HAP-1 (cell line): ENCODE measurements at regions not wholly inside any gene's neighbourhood (a gene's known extent, or its start where the extent isn't known, plus 50 kb on each side); places are given as distances from the start of the nearest gene placed in this dataset.

Source experiments
- DNase-seq, 2 experiments: peaks; one replicate each; pipeline ENCODE4 v3.0.0-alpha.2; 2016 to 2020; ENCODE audit warnings: low spot score in 2 of 2
- H3K27me3 ChIP-seq: fragments of 250-450 bp; sonication (Bioruptor Pico); 2 replicates; pipeline ENCODE4 v1.5.1; 2020; ENCODE audit warnings: low read depth, mild to moderate bottlenecking, moderate library complexity
- H3K36me3 ChIP-seq: fragments of 250-450 bp; sonication (Bioruptor Pico); replicated peaks from 2 replicates; pipeline ENCODE4 v1.5.1; 2020; ENCODE audit warnings: mild to moderate bottlenecking
- H3K4me1 ChIP-seq: fragments of 250-450 bp; sonication (Bioruptor Pico); 2 replicates; pipeline ENCODE4 v1.5.1; 2020; ENCODE audit warnings: mild to moderate bottlenecking
- H3K4me3 ChIP-seq: fragments of 250-450 bp; sonication (Bioruptor Pico); 2 replicates; pipeline ENCODE4 v1.5.1; 2020; ENCODE audit warnings: mild to moderate bottlenecking, moderate library complexity
- H3K9me3 ChIP-seq: fragments of 250-450 bp; sonication (Bioruptor Pico); 2 replicates; pipeline ENCODE4 v1.5.1; 2020; ENCODE audit warnings: mild to moderate bottlenecking, moderate library complexity
- in situ Hi-C: fragments of 300-500 bp; cut with MboI; formaldehyde crosslinking; loops from 3 replicates; pipeline ENCODE4 v1.14.3; 2020; ENCODE audit warnings: low sequenced_read_pairs, inconsistent platforms, mixed read lengths

DNA sequence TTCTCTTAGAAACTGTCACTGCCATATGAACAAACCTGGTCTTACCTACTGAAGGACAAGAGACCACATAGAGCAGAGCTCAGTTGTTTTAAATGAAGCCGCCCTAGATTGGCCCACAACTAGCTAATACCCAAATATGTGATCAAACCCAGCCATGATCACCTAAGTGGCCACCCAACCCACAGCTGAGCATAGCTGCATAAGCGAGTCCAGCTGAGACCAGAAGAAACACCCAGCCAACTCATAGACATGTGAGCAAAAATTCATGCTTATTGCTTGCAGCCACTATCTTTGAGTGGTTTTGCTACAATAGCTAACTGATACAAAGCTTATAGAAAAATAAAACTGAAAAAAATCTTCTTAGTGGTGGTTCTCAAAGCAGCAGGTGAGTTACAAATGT lies 124.3 kb upstream of the CPNE4 start:
- H3K27me3 ChIP-seq, result no peaks in the 10 kb centered on the region
- H3K4me1 ChIP-seq, result no peaks in the 10 kb centered on the region
- DNase-seq, result no peak
- in situ Hi-C loops, result no loop called here
- H3K36me3 ChIP-seq, result no peaks in the 10 kb centered on the region
- no peak overlapping the region for H3K4me3 ChIP-seq
- no peaks in the 10 kb centered on the region; the same call in 1 of the 2 replicates for H3K9me3 ChIP-seq

DNA sequence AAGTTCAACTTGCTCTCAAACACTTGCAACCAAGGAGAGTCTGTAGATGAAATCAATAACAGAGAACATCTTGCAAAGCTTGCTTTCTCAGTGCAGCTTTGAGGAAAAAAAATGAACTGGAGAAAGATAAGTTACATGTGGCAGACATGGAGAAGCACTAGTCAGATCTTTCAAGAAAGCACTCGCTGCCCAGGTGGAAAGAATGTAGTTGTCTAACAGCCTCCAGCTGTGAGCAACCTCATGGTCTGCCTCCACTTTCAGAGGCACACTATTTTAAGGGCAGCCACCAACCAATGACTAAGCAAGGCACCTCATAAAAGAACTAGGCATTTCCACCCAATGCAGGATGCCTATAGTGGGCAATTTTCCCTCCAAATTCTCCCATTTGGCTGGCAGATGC lies 125.4 kb upstream of the CPNE4 start:
- DNase-seq, result no peak
- Histone ChIP-seq H3K27me3 (no peaks in the 10 kb centered on the region), H3K36me3 (no peaks in the 10 kb centered on the region), H3K4me3 (no peak overlapping the region), H3K9me3 (no peaks in the 10 kb centered on the region), H3K4me1 (no peaks in the 10 kb centered on the region)
- in situ Hi-C loops, result no loop called here

DNA sequence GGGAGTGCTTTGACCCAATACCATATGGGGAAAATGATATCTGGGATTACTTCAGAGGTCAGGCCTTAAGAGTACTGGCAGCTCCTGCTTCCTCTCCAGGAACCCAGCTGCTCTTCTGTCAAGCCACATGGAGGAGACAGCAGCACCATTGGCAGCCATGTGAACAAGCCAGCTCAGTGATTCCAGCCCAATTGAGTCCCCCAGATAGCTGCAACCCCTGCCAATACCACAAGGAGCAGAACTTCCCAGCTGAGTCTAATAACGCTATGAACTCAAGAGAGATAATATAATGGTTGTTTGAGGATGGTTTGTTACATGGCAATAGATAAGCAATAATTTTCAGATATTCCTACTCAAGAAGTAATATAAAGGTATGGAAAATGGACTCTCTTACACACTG lies 126.8 kb upstream of the CPNE4 start:
- DNase-seq, result no peak
- Histone ChIP-seq H3K4me3 (no peak overlapping the region), H3K4me1 (no peaks in the 10 kb centered on the region), H3K9me3 (no peaks in the 10 kb centered on the region), H3K36me3 (no peaks in the 10 kb centered on the region), H3K27me3 (no peaks in the 10 kb centered on the region)
- in situ Hi-C loops, result no loop called here

DNA sequence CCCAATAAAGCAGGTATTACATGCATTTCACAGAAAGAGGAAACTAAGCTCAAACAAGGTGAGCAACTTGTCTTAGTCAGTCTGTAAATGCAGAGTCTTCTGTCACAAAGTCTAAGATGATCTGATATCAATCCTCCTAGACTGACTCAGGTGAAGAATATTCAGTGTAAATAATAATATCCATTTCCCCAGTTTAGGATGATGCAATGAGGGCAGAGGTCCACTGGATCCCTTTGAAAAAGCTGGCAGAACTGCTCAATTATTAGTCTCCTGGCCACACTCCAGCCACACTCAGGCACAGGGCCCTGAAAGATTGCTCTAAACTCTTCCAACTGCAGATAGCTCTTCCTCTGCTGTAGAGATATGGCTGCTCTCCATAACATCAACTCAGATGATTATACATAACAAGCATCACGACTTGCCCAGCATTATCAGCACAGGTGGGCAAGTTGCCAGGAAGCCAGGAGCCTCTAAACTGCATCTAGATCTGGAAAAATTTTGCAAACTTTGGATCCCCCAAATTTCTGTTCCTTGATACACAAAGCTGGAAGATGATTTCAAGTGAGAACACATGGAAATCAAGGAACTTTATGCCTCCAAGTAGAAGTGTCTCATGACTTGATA lies 129.8 kb upstream of the CPNE4 start:
- Histone ChIP-seq H3K4me3 (no peak overlapping the region), H3K27me3 (no peaks in the 10 kb centered on the region), H3K4me1 (no peaks in the 10 kb centered on the region), H3K36me3 (no peaks in the 10 kb centered on the region), H3K9me3 (no peaks in the 10 kb centered on the region)
- in situ Hi-C loops, result no loop called here
- DNase-seq, result no peak

DNA sequence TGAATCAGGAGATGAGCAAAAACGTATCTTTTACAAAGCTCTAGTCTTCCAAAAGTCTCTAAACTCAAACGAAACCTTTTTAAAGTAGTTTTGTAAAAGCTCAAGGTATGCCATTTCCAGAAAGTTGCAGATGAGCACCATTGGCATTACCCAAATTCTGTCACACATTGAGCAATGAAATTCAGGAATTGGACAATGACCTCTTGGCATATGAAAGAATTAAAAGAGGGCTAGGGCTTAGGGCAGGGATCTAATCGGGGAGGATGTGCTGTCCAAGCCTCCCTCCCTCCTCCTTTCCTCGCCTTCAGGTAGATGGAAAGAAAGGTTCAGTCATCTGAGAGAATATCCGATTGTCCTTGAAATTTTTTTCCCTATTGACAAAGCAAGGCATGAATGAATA lies 133.1 kb upstream of the CPNE4 start:
- H3K9me3 ChIP-seq, result no peaks in the 10 kb centered on the region
- in situ Hi-C loops, result no loop called here
- no peak overlapping the region for H3K4me3 ChIP-seq
- no peak for DNase-seq
- H3K36me3 ChIP-seq, result no peaks in the 10 kb centered on the region
- no peaks in the 10 kb centered on the region for H3K4me1 ChIP-seq
- no peaks in the 10 kb centered on the region for H3K27me3 ChIP-seq

DNA sequence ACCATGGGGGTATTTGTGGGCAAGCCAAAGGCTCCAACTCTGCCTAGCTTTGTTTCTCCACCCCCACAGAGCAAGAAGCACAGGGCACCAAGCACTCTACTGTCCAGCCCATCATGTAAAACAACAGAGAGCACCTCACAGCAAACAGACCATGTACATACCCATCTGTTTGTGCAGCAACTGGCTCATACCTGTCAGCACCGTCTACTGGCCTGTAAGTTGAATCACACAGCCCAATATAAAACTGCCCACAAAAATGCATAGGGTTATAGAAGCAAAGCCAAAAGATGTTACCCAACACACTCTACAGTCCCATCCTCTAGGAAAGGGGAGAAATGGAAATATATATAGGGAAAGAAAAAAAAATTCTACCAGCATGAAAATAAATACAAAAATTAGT lies 139.7 kb upstream of the CPNE4 start:
- no peak for DNase-seq
- no peaks in the 10 kb centered on the region for H3K9me3 ChIP-seq
- no peak overlapping the region for H3K4me3 ChIP-seq
- no peaks in the 10 kb centered on the region for H3K27me3 ChIP-seq
- H3K36me3 ChIP-seq, result no peaks in the 10 kb centered on the region
- H3K4me1 ChIP-seq, result no peaks in the 10 kb centered on the region
- in situ Hi-C loops, result no loop called here

DNA sequence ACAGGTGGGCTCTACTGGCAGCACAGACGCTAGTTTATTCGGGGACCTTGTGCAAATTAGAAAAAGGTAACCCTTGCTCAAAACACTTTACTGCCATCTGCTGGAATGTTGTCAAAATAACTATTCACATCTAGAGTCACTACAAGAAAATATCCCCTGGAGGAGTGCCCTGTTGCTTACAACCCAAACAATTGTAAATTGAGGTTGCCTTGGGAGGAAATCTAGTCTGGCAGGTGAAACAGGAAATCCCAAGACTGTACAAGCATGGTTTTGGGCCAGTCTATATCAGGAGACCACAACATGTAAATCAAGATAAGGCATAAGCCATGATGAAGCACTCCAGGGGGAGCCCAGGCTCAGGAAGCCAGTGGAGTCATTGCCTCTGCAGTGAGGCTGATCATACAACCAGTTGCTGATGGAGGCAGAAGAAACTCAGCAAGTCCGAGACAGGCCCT lies 136.8 kb upstream of the ACP3 start:
- Histone ChIP-seq H3K36me3 (no peaks in the 10 kb centered on the region), H3K9me3 (no peaks in the 10 kb centered on the region), H3K27me3 (peaks cover 4% of the 10 kb centered on the region), H3K4me3 (no peak overlapping the region), H3K4me1 (no peaks in the 10 kb centered on the region)
- peak; percentile 10 to 48 for DNase-seq
- in situ Hi-C loops, result loop anchor here (25.0 kb wide), 1 partner anchor 1143 kb away; the partner anchor contains the start of genes ASTE1 and NEK11

DNA sequence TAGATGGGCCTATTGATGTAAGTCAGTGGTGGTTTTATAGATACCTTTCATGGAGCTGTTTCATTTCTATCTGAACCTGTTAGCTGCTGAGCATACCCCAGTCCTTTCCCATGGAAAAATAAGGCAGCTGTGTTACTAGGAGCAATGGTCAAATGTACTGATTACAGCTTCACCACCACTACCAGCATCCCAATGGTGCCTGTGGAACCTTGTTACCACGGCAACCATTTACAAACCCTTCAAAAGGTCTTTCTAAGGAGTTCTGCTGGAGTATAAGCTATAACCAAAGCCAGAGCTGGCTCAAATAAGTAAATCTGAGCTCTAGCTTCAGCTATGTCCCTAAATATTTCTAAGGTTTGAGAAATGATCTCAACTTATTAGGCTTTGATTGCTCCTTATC lies 133.4 kb upstream of the ACP3 start:
- H3K36me3 ChIP-seq, result no peaks in the 10 kb centered on the region
- in situ Hi-C loops, result loop anchor here (25.0 kb wide), 1 partner anchor 1147 kb away; the partner anchor contains the start of genes ASTE1 and NEK11
- H3K4me1 ChIP-seq, result no peaks in the 10 kb centered on the region
- DNase-seq, result no peak
- H3K9me3 ChIP-seq, result no peaks in the 10 kb centered on the region
- no peak overlapping the region for H3K4me3 ChIP-seq
- H3K27me3 ChIP-seq, result peaks cover 4% of the 10 kb centered on the region

DNA sequence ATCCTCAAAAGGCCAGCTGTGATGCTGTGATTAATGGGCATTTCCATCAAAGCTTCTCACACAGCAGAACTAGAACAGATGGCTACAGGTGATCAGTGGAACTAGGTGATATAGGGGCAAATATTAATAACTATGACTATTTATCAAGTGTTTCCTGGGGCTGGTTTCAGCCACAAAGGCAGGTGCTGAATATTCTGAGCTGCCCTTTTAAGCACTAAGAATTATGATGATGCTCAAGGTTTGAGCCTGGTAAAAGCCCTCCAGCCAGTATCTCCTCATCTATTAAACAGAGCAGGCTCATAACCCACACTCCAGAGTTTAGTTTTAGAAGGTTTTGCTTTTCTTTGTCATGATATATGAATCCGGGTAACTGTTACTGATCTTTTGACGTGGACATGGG lies 129.5 kb upstream of the ACP3 start:
- H3K36me3 ChIP-seq, result no peaks in the 10 kb centered on the region
- peaks cover 9% of the 10 kb centered on the region for H3K27me3 ChIP-seq
- H3K4me1 ChIP-seq, result no peaks in the 10 kb centered on the region
- H3K4me3 ChIP-seq, result no peak overlapping the region
- no peaks in the 10 kb centered on the region for H3K9me3 ChIP-seq
- DNase-seq, result no peak
- in situ Hi-C loops, result loop anchor here (25.0 kb wide), 1 partner anchor 1150 kb away; the partner anchor contains the start of genes ASTE1 and NEK11

DNA sequence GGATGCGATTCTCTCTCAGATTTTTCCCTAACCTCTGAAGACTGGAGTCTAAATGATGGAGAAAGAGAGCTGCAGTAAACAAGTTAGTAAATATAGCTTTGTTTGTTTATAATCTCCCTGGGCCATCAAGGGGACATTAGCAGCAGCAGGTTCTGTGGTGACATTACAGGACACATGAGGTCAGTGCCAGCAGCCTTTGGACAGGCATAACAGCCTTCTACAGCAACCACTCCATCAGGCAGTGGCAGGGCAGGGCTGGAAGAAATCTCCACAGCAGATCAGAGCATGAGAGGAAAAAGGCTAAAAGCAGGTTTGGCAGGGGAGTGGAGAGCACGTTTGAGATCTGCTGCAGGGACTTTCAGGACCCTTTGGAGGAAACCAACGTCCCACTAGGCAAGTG lies 127.6 kb upstream of the ACP3 start:
- no peak overlapping the region for H3K4me3 ChIP-seq
- peaks cover 9% of the 10 kb centered on the region for H3K27me3 ChIP-seq
- no peaks in the 10 kb centered on the region for H3K4me1 ChIP-seq
- H3K9me3 ChIP-seq, result no peaks in the 10 kb centered on the region
- H3K36me3 ChIP-seq, result no peaks in the 10 kb centered on the region
- DNase-seq, result no peak
- in situ Hi-C loops, result loop anchor here (25.0 kb wide), 1 partner anchor 1152 kb away; the partner anchor contains the start of genes ASTE1 and NEK11

DNA sequence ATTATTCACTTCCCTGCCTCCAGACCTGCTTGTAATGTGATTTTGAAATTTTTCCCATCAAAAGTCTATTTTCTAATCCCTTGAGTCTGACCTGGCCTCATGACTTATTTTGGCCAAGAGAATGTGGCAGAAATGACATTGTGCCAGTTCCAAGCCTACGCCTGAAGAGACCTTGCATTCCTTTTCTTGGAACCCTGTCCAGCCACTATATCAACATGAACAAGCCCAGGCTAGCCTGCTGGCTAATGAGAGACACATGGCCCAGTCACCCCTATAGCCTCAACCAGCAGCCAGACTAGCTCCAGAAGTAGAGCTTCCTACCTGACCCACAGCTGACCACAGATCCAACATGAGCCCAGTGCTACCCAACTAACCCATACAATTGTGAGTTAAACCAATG lies 121.1 kb upstream of the ACP3 start:
- H3K9me3 ChIP-seq, result no peaks in the 10 kb centered on the region
- no peak overlapping the region for H3K4me3 ChIP-seq
- H3K27me3 ChIP-seq, result peaks cover 5% of the 10 kb centered on the region
- H3K4me1 ChIP-seq, result no peaks in the 10 kb centered on the region
- no peak for DNase-seq
- H3K36me3 ChIP-seq, result no peaks in the 10 kb centered on the region
- in situ Hi-C loops, result loop anchor here (25.0 kb wide), 1 partner anchor 1159 kb away; the partner anchor contains the start of genes ASTE1 and NEK11

DNA sequence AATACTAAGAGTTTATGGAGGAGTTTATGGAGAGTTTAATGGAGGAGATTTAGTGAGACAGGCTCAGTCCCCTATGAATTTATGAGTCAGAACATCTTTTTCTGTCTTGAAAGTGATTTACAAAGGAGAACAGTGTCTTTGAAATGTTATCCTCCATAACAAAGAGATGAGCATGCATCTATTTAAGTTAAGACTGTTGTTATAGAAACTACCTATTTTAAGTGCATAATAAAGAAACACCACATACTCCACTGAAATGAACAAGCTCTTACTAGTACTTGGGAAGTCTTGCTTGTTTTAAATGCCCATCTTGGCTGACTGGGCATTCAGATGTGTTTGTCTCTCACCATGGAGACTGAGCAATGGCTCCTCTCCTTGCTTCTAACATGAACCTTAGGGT lies 118.7 kb upstream of the ACP3 start:
- no peak for DNase-seq
- in situ Hi-C loops, result loop anchor here (25.0 kb wide), 1 partner anchor 1161 kb away; the partner anchor contains the start of genes ASTE1 and NEK11
- Histone ChIP-seq H3K9me3 (no peaks in the 10 kb centered on the region), H3K36me3 (no peaks in the 10 kb centered on the region), H3K27me3 (no peaks in the 10 kb centered on the region), H3K4me3 (no peak overlapping the region), H3K4me1 (no peaks in the 10 kb centered on the region)

DNA sequence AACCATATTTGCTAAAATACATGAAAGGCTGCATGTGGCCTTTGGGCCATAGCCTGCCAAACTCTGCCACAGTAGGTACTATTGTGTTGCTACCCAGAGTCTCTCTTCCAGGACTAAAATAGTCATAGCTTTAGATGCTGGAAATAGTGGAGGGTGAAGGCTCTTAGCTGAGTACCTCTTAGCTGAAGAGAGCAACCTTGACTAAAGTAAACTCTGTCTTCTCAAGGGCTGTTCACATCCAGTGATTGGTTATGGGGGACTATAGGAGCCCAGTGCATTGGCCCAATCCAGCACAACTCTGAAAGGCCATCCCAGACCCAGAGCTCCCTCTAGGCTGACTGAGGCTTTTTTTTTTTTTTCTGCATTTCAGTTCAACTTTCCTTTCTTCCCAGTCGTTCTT lies 117.8 kb upstream of the ACP3 start:
- no peaks in the 10 kb centered on the region for H3K27me3 ChIP-seq
- no peak overlapping the region for H3K4me3 ChIP-seq
- H3K9me3 ChIP-seq, result no peaks in the 10 kb centered on the region
- DNase-seq, result no peak
- no peaks in the 10 kb centered on the region for H3K4me1 ChIP-seq
- in situ Hi-C loops, result loop anchor here (25.0 kb wide), 1 partner anchor 1162 kb away; the partner anchor contains the start of genes ASTE1 and NEK11
- H3K36me3 ChIP-seq, result no peaks in the 10 kb centered on the region

DNA sequence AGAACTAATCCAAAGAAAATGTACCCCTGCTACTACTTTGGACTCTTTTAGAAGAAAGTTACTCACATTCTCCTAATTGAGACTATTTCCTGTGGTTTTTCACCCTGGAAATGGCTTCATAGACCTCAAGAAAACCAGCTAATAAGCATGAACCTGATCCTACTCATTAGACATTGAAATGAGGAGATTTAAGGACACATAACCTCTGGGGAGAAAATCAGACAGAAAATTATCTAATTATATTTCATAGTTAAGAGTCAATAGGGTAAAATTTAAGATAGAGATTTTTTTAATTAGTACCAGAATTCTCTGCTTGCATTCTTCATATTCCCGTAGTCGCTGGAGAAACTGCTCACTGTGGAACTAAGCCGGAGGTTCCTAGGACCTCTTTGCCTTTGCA lies 114.6 kb upstream of the ACP3 start:
- Histone ChIP-seq H3K27me3 (no peaks in the 10 kb centered on the region), H3K36me3 (no peaks in the 10 kb centered on the region), H3K9me3 (no peaks in the 10 kb centered on the region), H3K4me1 (no peaks in the 10 kb centered on the region), H3K4me3 (no peak overlapping the region)
- no peak for DNase-seq
- in situ Hi-C loops, result no loop called here
